ENCODE measurements at regions not wholly inside any gene's neighbourhood (a gene's known extent, or its start where the extent isn't known, plus 50 kb on each side); places are given as distances from the start of the nearest gene placed in this dataset.

DNA sequence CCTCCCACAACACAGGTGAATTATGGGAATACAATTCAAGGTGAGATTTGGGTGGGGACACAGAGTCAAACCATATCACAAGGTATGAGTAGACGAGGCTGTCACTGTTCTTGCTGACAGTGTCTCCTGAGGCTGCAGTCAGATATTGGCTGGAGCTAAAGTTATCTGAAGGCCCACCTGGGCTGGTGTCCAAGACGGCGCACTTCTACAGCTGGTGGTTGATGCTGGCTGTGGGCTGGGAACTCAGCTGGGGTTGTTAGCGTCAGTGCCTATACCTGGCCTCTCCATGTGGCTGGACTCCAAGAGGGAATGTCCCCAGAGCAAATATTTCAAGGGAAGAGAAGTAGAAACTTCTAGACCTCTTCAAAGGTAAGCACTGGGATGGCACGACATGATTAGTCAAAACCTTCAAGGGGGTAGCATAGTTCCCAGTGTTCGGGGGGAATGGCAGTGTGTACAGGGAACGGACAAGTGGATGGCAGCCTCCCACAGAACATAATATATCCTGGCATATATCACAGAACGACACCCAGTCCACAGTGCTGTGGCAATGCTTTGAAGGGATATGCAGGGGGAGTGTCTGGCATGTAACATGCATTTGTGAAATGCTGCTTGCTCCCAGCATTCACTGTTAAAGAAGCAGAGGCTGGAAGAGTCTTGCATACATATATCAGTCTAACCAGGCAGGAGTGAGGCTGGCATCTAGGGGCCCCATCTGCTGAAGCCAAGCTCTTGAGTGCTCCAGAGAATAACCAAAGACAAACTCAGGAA, 126.7 kb upstream of the RFLNA start:
- H2AFZ ChIP-seq (ENCODE audit: low read length): no peak overlapping the region
- no peak overlapping the region for H2BK5ac ChIP-seq (ENCODE audit: low read depth, low read length)
- no peak overlapping the region for H2BK12ac ChIP-seq (ENCODE audit: low read depth, low read length)
- H3K9me3 ChIP-seq (ENCODE audit: insufficient read depth in 2 of 2, low read depth in 1 of 2, low read length in 1 of 2): peaks cover 11 to 18% of the 10 kb centered on the region in 2 experiments
- ChIA-PET CTCF (ENCODE audit: partially characterized antibody) (interaction anchor here (0.5 kb wide), 1 partner anchor 27 kb away, joined by 4 read pairs; no protein-coding TSS in a partner anchor), POLR2A (ENCODE audit: partially characterized antibody) (interaction anchor here (2.2 kb wide), 1 partner anchor 27 kb away, joined by 9 read pairs; no protein-coding TSS in a partner anchor)
- no peaks in the 10 kb centered on the region for H3K23me2 ChIP-seq (ENCODE audit: low read depth, low read length)
- H3K79me1 ChIP-seq (ENCODE audit: low read depth, low read length): no peaks in the 10 kb centered on the region
- no peak overlapping the region for H3K4me2 ChIP-seq (ENCODE audit: insufficient read depth in 1 of 2, low read depth in 2 of 2, low read length in 2 of 2)
- no peaks in the 10 kb centered on the region for H3K79me2 ChIP-seq (ENCODE audit: control insufficient read depth in 1 of 2, insufficient read depth in 2 of 2, low read length in 2 of 2)
- H3K27ac ChIP-seq (ENCODE audit: low read depth, low read length): no peak overlapping the region
- H2BK120ac ChIP-seq (replicated peaks; ENCODE audit: low read depth, low read length): no peak overlapping the region
- H3K14ac ChIP-seq (ENCODE audit: insufficient read length): no peak overlapping the region
- DNase-seq (ENCODE audit: low read depth in 1 of 2, low spot score in 2 of 2): no peak
- H3K4ac ChIP-seq (replicated peaks; ENCODE audit: insufficient read length, low read depth, low read length): no peak overlapping the region
- no peak for TF ChIP-seq BACH1 (IDR thresholded peaks at IDR 0.05; ENCODE audit: low read length)
- no peak for TF ChIP-seq NANOG (IDR thresholded peaks at IDR 0.05; ENCODE audit: insufficient read depth, low read depth, low read length, poor library complexity, severe bottlenecking)
- TF ChIP-seq RXRA (IDR thresholded peaks at IDR 0.05; ENCODE audit: insufficient read depth, low read depth, low read length): no peak
- H2BK15ac ChIP-seq (ENCODE audit: low read length): no peak overlapping the region
- no peak overlapping the region for H3K23ac ChIP-seq (ENCODE audit: insufficient read length)
- H3K4me3 ChIP-seq (ENCODE audit: extremely low read depth in 1 of 4, insufficient read depth in 2 of 4, low read depth in 3 of 4, low read length in 4 of 4): no peak overlapping the region
- no peak overlapping the region for H4K5ac ChIP-seq (ENCODE audit: insufficient read length, low read depth, low read length)
- H3K27me3 ChIP-seq (replicated peaks in 1 of 4; ENCODE audit: control insufficient read depth in 3 of 4, extremely low read depth in 1 of 4, insufficient read depth in 3 of 4, low read length in 3 of 4): no peaks in the 10 kb centered on the region
- WGBS, 2 experiments (ENCODE audit: extremely low coverage in 1 of 2, insufficient coverage in 1 of 2, insufficient read length in 1 of 2, insufficient replicate concordance in 2 of 2, low coverage in 1 of 2, low lambda C conversion rate in 2 of 2, missing lambda C conversion rate in 1 of 2): 93% methylated on average over 8 of the region's 8 CpGs; no CpG with 5 or more reads in 1 of the 2 experiments
- H2BK20ac ChIP-seq (ENCODE audit: low read length): no peak overlapping the region
- no peaks in the 10 kb centered on the region for H3K36me3 ChIP-seq (ENCODE audit: control insufficient read depth in 2 of 4, insufficient read depth in 4 of 4, low read length in 3 of 4)
- H3K9ac ChIP-seq (replicated peaks in 1 of 4; ENCODE audit: extremely low read depth in 1 of 4, low read depth in 3 of 4, low read length in 3 of 4): no peak overlapping the region
- H3K18ac ChIP-seq (ENCODE audit: extremely low read depth, low read length): no peak overlapping the region
- H2AK5ac ChIP-seq (ENCODE audit: low read depth, low read length): no peak overlapping the region
- H3K56ac ChIP-seq (replicated peaks; ENCODE audit: insufficient read length, low read depth, low read length): no peak overlapping the region
- FAIRE-seq: no peak
- no peak overlapping the region for H4K8ac ChIP-seq (ENCODE audit: extremely low read depth, insufficient read depth, low read length)
- no peaks in the 10 kb centered on the region; a peak in 1 of 7 replicates for H3K4me1 ChIP-seq (replicated peaks in 1 of 4; ENCODE audit: control insufficient read depth in 3 of 4, insufficient read depth in 4 of 4, low read length in 3 of 4)
- H4K91ac ChIP-seq (replicated peaks; ENCODE audit: insufficient read length, low read length): no peak overlapping the region
- H4K20me1 ChIP-seq (replicated peaks in 1 of 2; ENCODE audit: control insufficient read depth in 1 of 2, insufficient read depth in 2 of 2, low read length in 2 of 2): no peaks in the 10 kb centered on the region
